HCT116 (cell line): ENCODE measurements at regions not wholly inside any gene's neighbourhood (a gene's known extent, or its start where the extent isn't known, plus 50 kb on each side); places are given as distances from the start of the nearest gene placed in this dataset.

Experiments
- ATAC-seq: fragments of 200-7000 bp; cut with Tn5 transposase; 2 replicates; pipeline ENCODE4 v1.9.1; 2020; ENCODE audit warnings: mild to moderate bottlenecking, moderate library complexity
- BruUV-seq: library from RNA; stranded (reverse); fragments of 400-500 nt; replicated peaks from 2 replicates; lab custom pipeline; 2021; lab: Mats Ljungman, UMichigan
- CTCF ChIA-PET: fragments of 300-600 bp; sonication (Branson Sonifier 250); formaldehyde crosslinking; loops from one replicate; lab custom pipeline; 2021; ENCODE audit warnings: antibody characterized with exemption; lab: Charles Lee
- POLR2A ChIA-PET: fragments of 300-600, 350-600 bp; sonication (Branson Sonifier 250); formaldehyde crosslinking; loops from one replicate; lab custom pipeline; 2021; ENCODE audit warnings: antibody characterized with exemption; lab: Charles Lee
- RAD21 ChIA-PET, 2 experiments: fragments of 300-600 bp; sonication (Branson Sonifier 250); formaldehyde crosslinking; loops; one replicate each; lab custom pipeline; 2023; ENCODE audit warnings: low total read pairs in 2 of 2; ENCODE audit not compliant: uncharacterized antibody in 2 of 2, unreplicated experiment in 2 of 2, low non-redundant PET in 1 of 2; lab: Charles Lee
- DNase-seq: peaks from one replicate; pipeline ENCODE4 v3.0.0-alpha.2; 2010; ENCODE audit warnings: low read depth, low spot score
- H2AFZ ChIP-seq: fragments of 200-600 bp; shearing (Covaris generic), sonication (generic); 2 replicates; pipeline ENCODE4 v1.6.1; 2017; ENCODE audit warnings: low read depth, mixed run types, mixed read lengths, antibody characterized with exemption, low read length; ENCODE audit not compliant: poor library complexity, severe bottlenecking
- H3K27ac ChIP-seq: 2 replicates; pipeline ENCODE4 v1.5.1; 2012; ENCODE audit warnings: low read depth, low read length
- H3K27me3 ChIP-seq: fragments of 200-600 bp; sonication (generic); 2 replicates; pipeline ENCODE4 v1.6.1; 2016; ENCODE audit warnings: mixed run types, low read length, mixed read lengths; ENCODE audit not compliant: insufficient read depth
- H3K36me3 ChIP-seq, 2 experiments: fragments of 200-500 bp in 1 of 2; fragments of 200-600 bp in 1 of 2; sonication (Bioruptor generic) in 1 of 2; sonication (generic) in 1 of 2; 2 replicates each; pipeline versions ENCODE4 v1.5.1 to v1.6.1; 2014 to 2016; ENCODE audit warnings: low read length in 2 of 2, inconsistent platforms in 1 of 2, mixed read lengths in 1 of 2, mixed run types in 1 of 2; ENCODE audit not compliant: insufficient read depth in 2 of 2, control insufficient read depth in 1 of 2
- H3K4me1 ChIP-seq, 2 experiments: fragments of 200-600 bp in 1 of 2; sonication (generic) in 1 of 2; 2 replicates each; pipeline versions ENCODE4 v1.5.1 to v1.6.1; 2012 to 2017; ENCODE audit warnings: low read length in 2 of 2, inconsistent platforms in 1 of 2, mild to moderate bottlenecking in 1 of 2, mixed read lengths in 1 of 2, mixed run types in 1 of 2, moderate library complexity in 1 of 2; ENCODE audit not compliant: insufficient read depth in 2 of 2, control insufficient read depth in 1 of 2
- H3K4me2 ChIP-seq: fragments of 200-600 bp; sonication (generic); 2 replicates; pipeline ENCODE4 v1.6.1; 2017; ENCODE audit warnings: mixed run types, low read length, mixed read lengths
- H3K4me3 ChIP-seq, 2 experiments: fragments of 200-600 bp in 1 of 2; sonication (generic) in 1 of 2; replicated peaks in 1 of 2; 2 replicates each; pipeline ENCODE4 v1.5.1; 2011 to 2016; ENCODE audit warnings: low read length in 2 of 2, control low read depth in 1 of 2, low read depth in 1 of 2, mild to moderate bottlenecking in 1 of 2, mixed read lengths in 1 of 2, mixed run types in 1 of 2
- H3K79me2 ChIP-seq: fragments of 200-600 bp; sonication (generic); 2 replicates; pipeline ENCODE4 v1.6.1; 2017; ENCODE audit warnings: mild to moderate bottlenecking, mixed run types, low read length, moderate library complexity, mixed read lengths; ENCODE audit not compliant: insufficient read depth
- H3K9ac ChIP-seq: fragments of 200-600 bp; sonication (generic); 2 replicates; pipeline ENCODE4 v1.6.1; 2016; ENCODE audit warnings: low read length, mixed read lengths
- H3K9me2 ChIP-seq: fragments of 200-600 bp; sonication (generic), shearing (Covaris generic); 2 replicates; pipeline ENCODE4 v1.6.1; 2017; ENCODE audit warnings: mixed run types, mild to moderate bottlenecking, moderate library complexity; ENCODE audit not compliant: insufficient read depth
- H3K9me3 ChIP-seq, 2 experiments: fragments of 200-500 bp in 1 of 2; fragments of 200-600 bp in 1 of 2; sonication (Bioruptor generic) in 1 of 2; sonication (generic) in 1 of 2; 2 replicates each; pipeline ENCODE4 v1.6.1; 2014 to 2017; ENCODE audit warnings: low read length in 2 of 2, mixed read lengths in 2 of 2, inconsistent platforms in 1 of 2, low read depth in 1 of 2, mild to moderate bottlenecking in 1 of 2, mixed run types in 1 of 2, moderate library complexity in 1 of 2; ENCODE audit not compliant: control insufficient read depth in 1 of 2, insufficient read depth in 1 of 2
- H4K20me1 ChIP-seq: fragments of 200-600 bp; sonication (generic), shearing (Covaris generic); 2 replicates; pipeline ENCODE4 v1.6.1; 2017; ENCODE audit warnings: mixed run types, mild to moderate bottlenecking, moderate library complexity; ENCODE audit not compliant: insufficient read depth
- MAX ChIP-seq: IDR thresholded peaks from 2 replicates; pipeline ENCODE4 v1.6.1; 2012
- YY1 ChIP-seq: IDR thresholded peaks from 2 replicates; pipeline ENCODE4 v1.6.1; 2011; ENCODE audit warnings: low read length, low read depth, moderate library complexity, mild to moderate bottlenecking; ENCODE audit not compliant: insufficient replicate concordance; ENCODE audit errors: extremely low read depth
- ZBTB33 ChIP-seq: IDR thresholded peaks from 2 replicates; pipeline ENCODE4 v1.6.1; 2011; ENCODE audit warnings: mild to moderate bottlenecking, low read length, moderate library complexity; ENCODE audit not compliant: insufficient replicate concordance; ENCODE audit errors: extremely low read depth
- ZFX ChIP-seq: fragments of 450-650 bp; IDR thresholded peaks from 2 replicates; pipeline ENCODE4 v1.6.1; 2017
- intact Hi-C: fragments of 100-400 bp; cut with micrococcal nuclease; formaldehyde crosslinking; loops from 2 replicates; pipeline ENCODE4 v1.10.0; 2022

- ChIA-PET RAD21 (no interaction called here), POLR2A (no interaction called here), CTCF (no interaction called here)
- Histone ChIP-seq H3K4me2 (no peak overlapping the region), H3K4me1 (no peaks in the 10 kb centered on the region), H3K9ac (no peak overlapping the region), H4K20me1 (no peaks in the 10 kb centered on the region), H3K27ac (no peak overlapping the region), H3K79me2 (no peaks in the 10 kb centered on the region), H3K36me3 (no peaks in the 10 kb centered on the region), H3K9me2 (no peaks in the 10 kb centered on the region), H3K9me3 (peaks cover 9 to 11% of the 10 kb centered on the region in 2 experiments), H3K4me3 (no peak overlapping the region), H3K27me3 (no peaks in the 10 kb centered on the region), H2AFZ (no peak overlapping the region)
- BruUV-seq: no TSS peak
- ATAC-seq (no peak), DNase-seq (no peak)
- intact Hi-C loops: no loop called here
- TF ChIP-seq ZFX: no peak
These were observed 791.9 kb upstream of the ROBO1 start for GRCh38 chr3:80559701-80560100.

GRCh38 chr3:80556763-80557162 is 789.0 kb upstream of the ROBO1 start:
- H3K9ac ChIP-seq: no peak overlapping the region
- DNase-seq: no peak
- no peak overlapping the region for H2AFZ ChIP-seq
- no TSS peak for BruUV-seq
- ChIA-PET CTCF (no interaction called here), RAD21 (no interaction called here), POLR2A (no interaction called here)
- H3K4me2 ChIP-seq: no peak overlapping the region
- peaks cover 5 to 11% of the 10 kb centered on the region in 2 experiments; a peak in 3 of 4 replicates for H3K9me3 ChIP-seq
- H3K27ac ChIP-seq: no peak overlapping the region
- H3K9me2 ChIP-seq: no peaks in the 10 kb centered on the region
- H3K79me2 ChIP-seq: no peaks in the 10 kb centered on the region
- no peaks in the 10 kb centered on the region for H3K36me3 ChIP-seq
- no peaks in the 10 kb centered on the region for H3K27me3 ChIP-seq
- no peak for ATAC-seq
- H3K4me3 ChIP-seq: no peak overlapping the region
- H4K20me1 ChIP-seq: no peaks in the 10 kb centered on the region
- no peak for TF ChIP-seq ZBTB33
- no peak for TF ChIP-seq YY1
- TF ChIP-seq MAX: no peak
- H3K4me1 ChIP-seq: no peaks in the 10 kb centered on the region
- intact Hi-C loops: no loop called here
